GM12891 (cell line): ENCODE measurements at regions not wholly inside any gene's neighbourhood (a gene's known extent, or its start where the extent isn't known, plus 50 kb on each side); places are given as distances from the start of the nearest gene placed in this dataset.

Experiments used
- POU2F2 ChIP-seq: IDR thresholded peaks from 2 replicates; pipeline ENCODE4 v1.6.1; 2011; ENCODE audit warnings: low read depth, mild to moderate bottlenecking, control low read depth, low read length, moderate library complexity
- TAF1 ChIP-seq: IDR thresholded peaks from 2 replicates; pipeline ENCODE4 v1.6.1; 2011; ENCODE audit warnings: low read depth, low read length, control low read depth

GRCh38 chr3:180836766-180837165, 75.7 kb upstream of the FXR1 start:
- TF ChIP-seq POU2F2 = no peak
- no peak for TF ChIP-seq TAF1
